CD14-positive monocyte (primary cell): ENCODE measurements at regions not wholly inside any gene's neighbourhood (a gene's known extent, or its start where the extent isn't known, plus 50 kb on each side); places are given as distances from the start of the nearest gene placed in this dataset.

ENCODE experiments used
- DNase-seq, 3 donors: peaks; one replicate each; pipeline ENCODE4 v3.0.0-alpha.2; 2011 to 2022
- H2AFZ ChIP-seq: 2 replicates; pipeline ENCODE4 v1.6.0; 2012; ENCODE audit warnings: mild to moderate bottlenecking, low read depth, low read length, inconsistent platforms; ENCODE audit not compliant: insufficient read depth, poor library complexity, severe bottlenecking
- H3K27ac ChIP-seq, 2 donors: 1 replicate in 1 of 2; 2 replicates in 1 of 2; pipeline ENCODE4 v1.5.1; 2012 to 2013; ENCODE audit warnings: low read length in 2 of 2, control low read depth in 1 of 2, inconsistent platforms in 1 of 2, low read depth in 1 of 2, mild to moderate bottlenecking in 1 of 2
- H3K27me3 ChIP-seq, 2 donors: one replicate each; pipeline versions ENCODE4 v1.6.0 to v1.6.1; 2011 to 2013; ENCODE audit warnings: low read length in 2 of 2; ENCODE audit not compliant: control insufficient read depth in 2 of 2, insufficient read depth in 2 of 2
- H3K36me3 ChIP-seq, 2 donors: replicated peaks in 1 of 2; 1 replicate in 1 of 2; 2 replicates in 1 of 2; pipeline versions ENCODE4 v1.5.1 to v1.6.1; 2012 to 2013; ENCODE audit warnings: low read length in 2 of 2, control low read depth in 1 of 2, inconsistent platforms in 1 of 2, mild to moderate bottlenecking in 1 of 2; ENCODE audit not compliant: insufficient read depth in 2 of 2, control insufficient read depth in 1 of 2
- H3K4me1 ChIP-seq, 2 donors: 1 replicate in 1 of 2; 2 replicates in 1 of 2; pipeline versions ENCODE4 v1.5.1 to v1.6.1; 2012 to 2013; ENCODE audit warnings: low read length in 2 of 2, control low read depth in 1 of 2, inconsistent platforms in 1 of 2, mild to moderate bottlenecking in 1 of 2, moderate library complexity in 1 of 2; ENCODE audit not compliant: insufficient read depth in 2 of 2, control insufficient read depth in 1 of 2
- H3K4me2 ChIP-seq: replicated peaks from 2 replicates; pipeline ENCODE3; 2012; ENCODE audit warnings: low read length, moderate library complexity, mild to moderate bottlenecking; ENCODE audit not compliant: poor library complexity, severe bottlenecking; ENCODE audit errors: extremely low read depth
- H3K4me3 ChIP-seq, 3 experiments: fragments of 200-600 bp in 1 of 3; sonication (generic) in 1 of 3; replicated peaks in 1 of 3; 1 replicate in 2 of 3; 2 replicates in 1 of 3; pipeline ENCODE4 v1.5.1; 2011 to 2013; ENCODE audit warnings: low read length in 3 of 3, mild to moderate bottlenecking in 3 of 3, control low read depth in 2 of 3, low read depth in 2 of 3, inconsistent platforms in 1 of 3, moderate library complexity in 1 of 3
- H3K79me2 ChIP-seq: 2 replicates; pipeline ENCODE4 v1.6.0; 2012; ENCODE audit warnings: mild to moderate bottlenecking, control low read depth, inconsistent platforms, low read length, moderate library complexity; ENCODE audit not compliant: insufficient read depth
- H3K9ac ChIP-seq: 2 replicates; pipeline ENCODE4 v1.6.0; 2017; ENCODE audit warnings: low read length, mild to moderate bottlenecking; ENCODE audit not compliant: insufficient read depth, poor library complexity, severe bottlenecking
- H3K9me3 ChIP-seq, 2 donors: replicated peaks in 1 of 2; 1 replicate in 1 of 2; 2 replicates in 1 of 2; pipeline versions ENCODE4 v1.5.1 to v1.6.1; 2012 to 2013; ENCODE audit warnings: low read length in 2 of 2, control low read depth in 1 of 2; ENCODE audit not compliant: control insufficient read depth in 1 of 2, insufficient read depth in 1 of 2
- H4K20me1 ChIP-seq: 2 replicates; pipeline ENCODE4 v1.6.0; 2012; ENCODE audit warnings: mild to moderate bottlenecking, low read length, control low read depth, moderate library complexity; ENCODE audit not compliant: insufficient read depth
- H3K27ac Mint-ChIP-seq, 7 donors: one replicate each; pipeline ENCODE4 v1.8.0; 2020; ENCODE audit warnings: mild to moderate bottlenecking in 7 of 7, mixed read lengths in 7 of 7, moderate library complexity in 6 of 7, inconsistent platforms in 2 of 7
- H3K27me3 Mint-ChIP-seq, 3 donors: one replicate each; pipeline ENCODE4 v1.8.0; 2021 to 2022; ENCODE audit warnings: low read depth in 3 of 3, mild to moderate bottlenecking in 3 of 3, mixed read lengths in 3 of 3, moderate library complexity in 3 of 3, inconsistent platforms in 1 of 3
- H3K36me3 Mint-ChIP-seq, 2 donors: one replicate each; pipeline ENCODE4 v1.8.0; 2020; ENCODE audit warnings: mixed read lengths in 2 of 2, inconsistent platforms in 1 of 2, mild to moderate bottlenecking in 1 of 2
- H3K4me1 Mint-ChIP-seq: one replicate; pipeline ENCODE4 v1.8.0; 2020; ENCODE audit warnings: mild to moderate bottlenecking, mixed read lengths
- H3K4me3 Mint-ChIP-seq, 2 donors: one replicate each; pipeline ENCODE4 v1.8.0; 2020; ENCODE audit warnings: mild to moderate bottlenecking in 2 of 2, mixed read lengths in 2 of 2, moderate library complexity in 1 of 2
- H3K9me3 Mint-ChIP-seq, 7 donors: one replicate each; pipeline ENCODE4 v1.8.0; 2020 to 2022; ENCODE audit warnings: mixed read lengths in 7 of 7, mild to moderate bottlenecking in 6 of 7, moderate library complexity in 6 of 7, inconsistent platforms in 2 of 7
- WGBS: methylation state at CpG from one replicate; pipeline ENCODE4 v1.1.5; 2013; ENCODE audit warnings: missing lambda C conversion rate; ENCODE audit not compliant: insufficient coverage; 5-methylcytosine and 5-hydroxymethylcytosine counted together
- intact Hi-C, 2 donors: fragments of 100-400 bp; cut with micrococcal nuclease; formaldehyde crosslinking; loops; one replicate each; pipeline versions ENCODE4 v1.15.0 to v1.15.1; 2023
- TF ChIP-seq, protein P1 (sequence below): fragments of 200-600 bp; IDR thresholded peaks from one replicate; pipeline ENCODE4 v1.8.0; 2022; ENCODE audit warnings: antibody characterized with exemption, mild to moderate bottlenecking

DNA sequence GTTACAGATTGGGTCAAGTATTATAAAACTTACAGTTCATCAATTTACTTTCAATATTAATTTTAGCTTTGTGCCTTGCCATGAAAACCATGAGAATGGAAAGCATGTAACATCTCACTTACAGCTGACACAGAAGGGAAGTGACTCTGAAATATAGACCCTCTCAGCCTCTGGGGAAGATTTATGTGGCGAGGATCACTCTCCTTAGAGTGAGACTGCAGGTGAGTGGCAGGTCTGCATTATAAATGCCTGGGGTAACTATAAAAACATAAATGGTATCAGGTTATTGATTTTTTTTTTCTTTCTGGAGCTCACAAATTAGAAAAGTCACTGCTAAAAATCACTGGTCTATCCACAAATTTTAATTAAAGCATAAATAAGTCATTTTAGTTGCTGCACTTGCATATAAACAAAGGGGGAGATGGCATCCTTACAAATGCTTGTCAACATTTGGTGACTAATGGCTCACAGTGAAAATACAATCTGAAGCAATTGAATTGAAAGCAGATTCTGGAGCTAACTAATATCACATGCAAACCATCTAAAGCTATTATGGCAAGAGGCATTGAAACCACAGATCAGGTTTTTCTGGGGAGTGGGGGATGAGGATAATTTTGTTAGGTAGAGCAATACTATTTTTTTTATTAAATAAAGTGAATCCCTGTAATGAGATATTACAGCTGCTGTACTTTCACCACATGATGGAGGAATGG is 200.9 kb downstream of the TM2D1 start:
- Histone ChIP-seq H3K36me3 (no peaks in the 10 kb centered on the region), H3K9ac (no peak overlapping the region), H2AFZ (no peak overlapping the region), H3K4me3 (no peak overlapping the region), H3K27me3 (no peaks in the 10 kb centered on the region), H3K4me2 (no peak overlapping the region), H3K9me3 (no peaks in the 10 kb centered on the region), H3K4me1 (peaks cover 39 to 53% of the 10 kb centered on the region in 2 donors), H4K20me1 (no peaks in the 10 kb centered on the region), H3K27ac (no peak overlapping the region), H3K79me2 (no peaks in the 10 kb centered on the region)
- H3K4me3 Mint-ChIP-seq, result no peak overlapping the region
- no peak for DNase-seq
- no peak overlapping the region for H3K27ac Mint-ChIP-seq
- no peaks in the 10 kb centered on the region for H3K9me3 Mint-ChIP-seq
- H3K4me1 Mint-ChIP-seq, result peaks cover 57% of the 10 kb centered on the region
- intact Hi-C loops, result no loop called here
- peaks cover 0 to 4% (median 0%) of the 10 kb centered on the region in 3 donors for H3K27me3 Mint-ChIP-seq
- WGBS, result no CpG with 5 or more reads among the region's 1 CpG
- TF ChIP-seq, protein P1, sequence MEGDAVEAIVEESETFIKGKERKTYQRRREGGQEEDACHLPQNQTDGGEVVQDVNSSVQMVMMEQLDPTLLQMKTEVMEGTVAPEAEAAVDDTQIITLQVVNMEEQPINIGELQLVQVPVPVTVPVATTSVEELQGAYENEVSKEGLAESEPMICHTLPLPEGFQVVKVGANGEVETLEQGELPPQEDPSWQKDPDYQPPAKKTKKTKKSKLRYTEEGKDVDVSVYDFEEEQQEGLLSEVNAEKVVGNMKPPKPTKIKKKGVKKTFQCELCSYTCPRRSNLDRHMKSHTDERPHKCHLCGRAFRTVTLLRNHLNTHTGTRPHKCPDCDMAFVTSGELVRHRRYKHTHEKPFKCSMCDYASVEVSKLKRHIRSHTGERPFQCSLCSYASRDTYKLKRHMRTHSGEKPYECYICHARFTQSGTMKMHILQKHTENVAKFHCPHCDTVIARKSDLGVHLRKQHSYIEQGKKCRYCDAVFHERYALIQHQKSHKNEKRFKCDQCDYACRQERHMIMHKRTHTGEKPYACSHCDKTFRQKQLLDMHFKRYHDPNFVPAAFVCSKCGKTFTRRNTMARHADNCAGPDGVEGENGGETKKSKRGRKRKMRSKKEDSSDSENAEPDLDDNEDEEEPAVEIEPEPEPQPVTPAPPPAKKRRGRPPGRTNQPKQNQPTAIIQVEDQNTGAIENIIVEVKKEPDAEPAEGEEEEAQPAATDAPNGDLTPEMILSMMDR, result no peak
- H3K36me3 Mint-ChIP-seq, result no peaks in the 10 kb centered on the region

DNA sequence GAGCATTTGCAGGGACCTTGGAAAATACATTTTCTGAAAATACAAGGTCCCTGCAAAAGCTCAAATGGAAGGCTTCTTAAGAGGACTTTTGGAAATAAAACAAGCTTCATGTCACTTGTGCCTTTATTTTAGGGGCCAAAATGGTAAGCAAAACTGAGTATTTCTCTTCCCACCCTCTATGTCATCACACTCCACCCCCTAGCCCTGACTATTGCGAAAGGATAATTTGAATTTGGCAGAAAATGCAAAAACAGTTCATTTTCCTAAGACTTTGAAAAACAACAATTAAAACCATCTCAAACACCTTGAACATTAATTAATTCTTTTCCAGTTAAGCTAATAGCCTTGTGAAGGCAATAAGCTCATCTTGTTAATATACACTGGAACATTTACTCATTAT is 201.7 kb downstream of the TM2D1 start:
- Histone ChIP-seq H4K20me1 (no peaks in the 10 kb centered on the region), H3K36me3 (no peaks in the 10 kb centered on the region), H3K79me2 (no peaks in the 10 kb centered on the region), H3K9me3 (no peaks in the 10 kb centered on the region), H3K27me3 (no peaks in the 10 kb centered on the region), H3K4me1 (peaks cover 36 to 55% of the 10 kb centered on the region in 2 donors), H2AFZ (peak overlapping the region; percentile 66), H3K27ac (peak overlapping the region in 1 of 2 donors; percentile 17), H3K9ac (no peak overlapping the region), H3K4me2 (peak overlapping the region; percentile 49), H3K4me3 (peak overlapping the region in 2 of 3 experiments; percentile 16 to 46)
- no peaks in the 10 kb centered on the region for H3K9me3 Mint-ChIP-seq
- intact Hi-C loops, result no loop called here
- peaks cover 0 to 4% (median 0%) of the 10 kb centered on the region in 3 donors for H3K27me3 Mint-ChIP-seq
- H3K36me3 Mint-ChIP-seq, result no peaks in the 10 kb centered on the region
- H3K27ac Mint-ChIP-seq, result no peak overlapping the region
- WGBS, result no CpG with 5 or more reads among the region's 1 CpG
- TF ChIP-seq, protein P1, result no peak
- peaks cover 58% of the 10 kb centered on the region for H3K4me1 Mint-ChIP-seq
- DNase-seq, result no peak
- peak overlapping the region; percentile 24 to 25 for H3K4me3 Mint-ChIP-seq
